ENCODE measurements at regions not wholly inside any gene's neighbourhood (a gene's known extent, or its start where the extent isn't known, plus 50 kb on each side); places are given as distances from the start of the nearest gene placed in this dataset.

- TF ChIP-seq CTCF (IDR thresholded peaks at IDR 0.05) (no peak), POLR2A (IDR thresholded peaks at IDR 0.05) (no peak), POLR2AphosphoS5 (IDR thresholded peaks at IDR 0.05) (no peak), EP300 (IDR thresholded peaks at IDR 0.05) (no peak)
Measured at GRCh38 chr9:135248111-135248510, 160.6 kb downstream of the OLFM1 start.

Measured in stomach (tissue), 4 donors.